Hepatocyte (in vitro differentiated cells): ENCODE measurements at regions not wholly inside any gene's neighbourhood (a gene's known extent, or its start where the extent isn't known, plus 50 kb on each side); places are given as distances from the start of the nearest gene placed in this dataset.
"Not testable (repeated sequence)": the region's sequence is repeated elsewhere in the genome, so short reads cannot be mapped to it uniquely, and the experiment has no call there.

Experiments used
- CTCF ChIP-seq: fragments of 200-600 bp; sonication (generic); IDR thresholded peaks from 2 replicates; pipeline ENCODE4 v1.5.1; 2016; ENCODE audit warnings: antibody characterized with exemption, mild to moderate bottlenecking; ENCODE audit not compliant: poor library complexity
- EZH2 ChIP-seq: fragments of 200-600 bp; sonication (generic); IDR thresholded peaks from 2 replicates; pipeline ENCODE4 v1.6.1; 2016; ENCODE audit warnings: antibody characterized with exemption, mild to moderate bottlenecking, borderline replicate concordance
- EZH2phosphoT487 ChIP-seq: fragments of 200-600 bp; sonication (generic); IDR thresholded peaks from one replicate; pipeline ENCODE4 v1.6.1; 2018; ENCODE audit warnings: antibody characterized with exemption, mild to moderate bottlenecking, low read depth, moderate library complexity; ENCODE audit not compliant: unreplicated experiment, severe bottlenecking

DNA sequence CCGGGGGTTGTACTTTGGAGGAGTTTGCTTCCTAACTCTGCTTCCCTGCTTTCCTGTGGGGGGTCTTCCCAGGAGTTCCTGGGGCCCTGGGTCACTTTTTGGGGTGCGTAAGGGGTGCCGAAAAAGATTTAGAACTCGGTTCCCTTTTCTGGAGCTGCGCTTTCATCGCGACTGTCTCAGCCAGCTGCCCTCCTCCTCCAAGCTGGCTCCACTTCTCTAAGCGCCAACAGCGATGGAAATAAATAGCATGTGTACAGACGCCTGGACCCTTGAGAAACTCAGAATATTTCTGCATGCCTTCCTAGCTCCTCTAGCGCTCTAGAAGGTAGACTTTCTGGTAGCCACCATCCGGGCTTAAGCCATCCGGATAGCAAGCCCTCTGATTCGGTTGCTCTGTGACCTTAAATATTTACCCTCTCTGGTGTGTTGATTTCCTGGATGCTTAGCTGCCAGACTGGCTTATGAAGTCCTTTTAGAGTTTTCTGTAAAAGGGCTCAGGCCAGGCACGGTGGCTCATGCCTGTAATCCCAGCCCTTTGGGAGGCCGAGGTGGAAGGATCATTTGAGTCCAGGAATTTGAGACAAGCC lies 71.7 kb downstream of the SPDYE17 start:
- not testable (repeated sequence) for TF ChIP-seq CTCF, EZH2phosphoT487, EZH2
